Neural progenitor cell (in vitro differentiated cells): ENCODE measurements at regions not wholly inside any gene's neighbourhood (a gene's known extent, or its start where the extent isn't known, plus 50 kb on each side); places are given as distances from the start of the nearest gene placed in this dataset.

ENCODE experiments used
- EZH2phosphoT487 ChIP-seq: fragments of 200-600 bp; sonication (generic); IDR thresholded peaks from 2 replicates; pipeline ENCODE4 v1.6.1; 2017; ENCODE audit warnings: antibody characterized with exemption
- TF ChIP-seq, protein P1 (sequence below): fragments of 200-600 bp; sonication (generic); IDR thresholded peaks from 2 replicates; pipeline ENCODE4 v1.5.1; 2017; ENCODE audit warnings: antibody characterized with exemption, mild to moderate bottlenecking

DNA sequence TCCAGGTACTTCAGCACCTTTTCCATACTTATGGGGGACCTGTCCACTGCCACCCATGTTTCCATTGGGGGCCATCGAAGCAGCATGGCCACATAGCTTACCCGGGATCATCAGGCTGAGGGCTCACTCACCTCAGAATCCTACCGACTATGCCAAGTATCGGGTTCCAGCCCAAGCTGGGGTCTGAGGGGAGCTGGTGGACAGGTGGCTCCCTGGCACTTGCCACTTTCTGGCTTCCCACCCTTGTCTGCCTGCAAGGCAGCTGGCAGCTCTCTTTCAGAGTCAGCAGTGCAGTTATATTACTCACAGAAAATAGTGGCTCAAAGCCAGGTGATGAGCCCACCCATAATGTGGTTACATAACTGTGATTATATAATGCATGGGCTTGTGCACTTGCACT lies 1153.8 kb downstream of the STIM2 start:
- TF ChIP-seq, protein P1, sequence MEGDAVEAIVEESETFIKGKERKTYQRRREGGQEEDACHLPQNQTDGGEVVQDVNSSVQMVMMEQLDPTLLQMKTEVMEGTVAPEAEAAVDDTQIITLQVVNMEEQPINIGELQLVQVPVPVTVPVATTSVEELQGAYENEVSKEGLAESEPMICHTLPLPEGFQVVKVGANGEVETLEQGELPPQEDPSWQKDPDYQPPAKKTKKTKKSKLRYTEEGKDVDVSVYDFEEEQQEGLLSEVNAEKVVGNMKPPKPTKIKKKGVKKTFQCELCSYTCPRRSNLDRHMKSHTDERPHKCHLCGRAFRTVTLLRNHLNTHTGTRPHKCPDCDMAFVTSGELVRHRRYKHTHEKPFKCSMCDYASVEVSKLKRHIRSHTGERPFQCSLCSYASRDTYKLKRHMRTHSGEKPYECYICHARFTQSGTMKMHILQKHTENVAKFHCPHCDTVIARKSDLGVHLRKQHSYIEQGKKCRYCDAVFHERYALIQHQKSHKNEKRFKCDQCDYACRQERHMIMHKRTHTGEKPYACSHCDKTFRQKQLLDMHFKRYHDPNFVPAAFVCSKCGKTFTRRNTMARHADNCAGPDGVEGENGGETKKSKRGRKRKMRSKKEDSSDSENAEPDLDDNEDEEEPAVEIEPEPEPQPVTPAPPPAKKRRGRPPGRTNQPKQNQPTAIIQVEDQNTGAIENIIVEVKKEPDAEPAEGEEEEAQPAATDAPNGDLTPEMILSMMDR: no peak
- TF ChIP-seq EZH2phosphoT487: no peak
